ENCODE measurements at regions not wholly inside any gene's neighbourhood (a gene's known extent, or its start where the extent isn't known, plus 50 kb on each side); places are given as distances from the start of the nearest gene placed in this dataset.

- no peak for DNase-seq (ENCODE audit: low read depth)
- TF ChIP-seq, protein P1, sequence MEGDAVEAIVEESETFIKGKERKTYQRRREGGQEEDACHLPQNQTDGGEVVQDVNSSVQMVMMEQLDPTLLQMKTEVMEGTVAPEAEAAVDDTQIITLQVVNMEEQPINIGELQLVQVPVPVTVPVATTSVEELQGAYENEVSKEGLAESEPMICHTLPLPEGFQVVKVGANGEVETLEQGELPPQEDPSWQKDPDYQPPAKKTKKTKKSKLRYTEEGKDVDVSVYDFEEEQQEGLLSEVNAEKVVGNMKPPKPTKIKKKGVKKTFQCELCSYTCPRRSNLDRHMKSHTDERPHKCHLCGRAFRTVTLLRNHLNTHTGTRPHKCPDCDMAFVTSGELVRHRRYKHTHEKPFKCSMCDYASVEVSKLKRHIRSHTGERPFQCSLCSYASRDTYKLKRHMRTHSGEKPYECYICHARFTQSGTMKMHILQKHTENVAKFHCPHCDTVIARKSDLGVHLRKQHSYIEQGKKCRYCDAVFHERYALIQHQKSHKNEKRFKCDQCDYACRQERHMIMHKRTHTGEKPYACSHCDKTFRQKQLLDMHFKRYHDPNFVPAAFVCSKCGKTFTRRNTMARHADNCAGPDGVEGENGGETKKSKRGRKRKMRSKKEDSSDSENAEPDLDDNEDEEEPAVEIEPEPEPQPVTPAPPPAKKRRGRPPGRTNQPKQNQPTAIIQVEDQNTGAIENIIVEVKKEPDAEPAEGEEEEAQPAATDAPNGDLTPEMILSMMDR (IDR thresholded peaks at IDR 0.05; ENCODE audit: control insufficient read depth, insufficient read depth, low read depth, low read length, missing control alignments): no peak
- no peak overlapping the region for H3K4me3 ChIP-seq (ENCODE audit: control insufficient read depth, low read depth, low read length)
Measured at GRCh38 chr10:125401462-125401861, 241.1 kb upstream of the CTBP2 start.

- TF ChIP-seq, protein P1 (IDR thresholded peaks at IDR 0.05; ENCODE audit: control insufficient read depth, insufficient read depth, low read depth, low read length, missing control alignments): no peak
- no peak overlapping the region for H3K4me3 ChIP-seq (ENCODE audit: control insufficient read depth, low read depth, low read length)
- no peak for DNase-seq (ENCODE audit: low read depth)
Measured at GRCh38 chr10:125399289-125399688, 238.9 kb upstream of the CTBP2 start.

DNA sequence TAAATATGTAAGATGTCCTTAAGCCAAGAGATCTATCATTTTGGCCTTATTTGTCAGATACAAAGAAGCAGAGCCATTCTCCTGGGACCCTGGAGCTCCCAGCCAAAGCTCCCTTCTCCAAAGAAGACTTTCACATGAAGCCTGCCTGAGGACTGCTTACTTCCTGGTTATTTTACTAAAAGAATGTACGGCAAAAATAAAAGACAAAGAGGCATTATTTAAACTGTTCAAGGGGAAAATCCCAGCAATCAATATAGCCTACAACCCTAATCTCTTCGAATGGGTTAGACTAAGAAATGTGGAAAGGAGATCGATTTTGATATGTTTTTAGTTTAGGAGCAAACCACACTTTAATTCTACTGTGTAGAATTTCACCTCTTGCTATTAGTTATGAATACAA, 237.9 kb upstream of the CTBP2 start:
- no peak for DNase-seq (ENCODE audit: low read depth)
- TF ChIP-seq, protein P1 (IDR thresholded peaks at IDR 0.05; ENCODE audit: control insufficient read depth, insufficient read depth, low read depth, low read length, missing control alignments): no peak

GRCh38 chr10:125397608-125398007, 237.2 kb upstream of the CTBP2 start:
- DNase-seq (ENCODE audit: low read depth): no peak
- TF ChIP-seq, protein P1 (IDR thresholded peaks at IDR 0.05; ENCODE audit: control insufficient read depth, insufficient read depth, low read depth, low read length, missing control alignments): no peak
- H3K4me3 ChIP-seq (ENCODE audit: control insufficient read depth, low read depth, low read length): no peak overlapping the region

More for the DNA sequence above, 237.9 kb upstream of the CTBP2 start:
- H3K4me3 ChIP-seq (ENCODE audit: control insufficient read depth, low read depth, low read length): no peak overlapping the region

DNA sequence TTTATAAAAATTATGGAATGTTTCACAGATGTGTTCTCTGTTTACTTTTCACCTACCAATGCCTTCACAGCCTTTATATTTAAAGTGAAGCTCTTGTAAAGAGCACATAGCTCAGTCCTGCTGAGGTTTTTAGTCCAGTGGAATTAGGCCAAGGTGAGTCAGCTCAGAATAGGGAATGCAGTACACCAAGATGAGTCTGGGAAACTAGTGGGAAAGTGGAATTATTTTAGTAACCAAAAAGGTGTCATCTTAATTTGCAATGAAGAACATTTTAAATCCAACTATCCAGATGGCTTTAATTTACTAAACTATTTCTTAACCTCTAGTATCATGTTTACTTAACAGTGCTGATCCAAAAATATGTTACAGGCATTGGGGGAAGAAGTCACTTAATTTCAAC, 236.3 kb upstream of the CTBP2 start:
- TF ChIP-seq, protein P1 (IDR thresholded peaks at IDR 0.05; ENCODE audit: control insufficient read depth, insufficient read depth, low read depth, low read length, missing control alignments): no peak
- no peak overlapping the region for H3K4me3 ChIP-seq (ENCODE audit: control insufficient read depth, low read depth, low read length)
- peak; percentile 17 for DNase-seq (ENCODE audit: low read depth)

- DNase-seq (ENCODE audit: low read depth): no peak
- no peak overlapping the region for H3K4me3 ChIP-seq (ENCODE audit: control insufficient read depth, low read depth, low read length)
- TF ChIP-seq, protein P1 (IDR thresholded peaks at IDR 0.05; ENCODE audit: control insufficient read depth, insufficient read depth, low read depth, low read length, missing control alignments): no peak
Measured at GRCh38 chr10:125392609-125393008, 232.2 kb upstream of the CTBP2 start.

GRCh38 chr10:125392154-125392553, 231.8 kb upstream of the CTBP2 start:
- TF ChIP-seq, protein P1 (IDR thresholded peaks at IDR 0.05; ENCODE audit: control insufficient read depth, insufficient read depth, low read depth, low read length, missing control alignments): no peak
- DNase-seq (ENCODE audit: low read depth): no peak
- no peak overlapping the region for H3K4me3 ChIP-seq (ENCODE audit: control insufficient read depth, low read depth, low read length)

Data from AG09309 (cell line).